ENCODE measurements at regions not wholly inside any gene's neighbourhood (a gene's known extent, or its start where the extent isn't known, plus 50 kb on each side); places are given as distances from the start of the nearest gene placed in this dataset.

- no peak overlapping the region for H3K27ac ChIP-seq (ENCODE audit: low read depth in 1 of 2, low read length in 2 of 2)
- H3K9me3 ChIP-seq (ENCODE audit: control insufficient read depth, low read length), result no peaks in the 10 kb centered on the region
- H3K4me3 ChIP-seq (ENCODE audit: low read length in 2 of 2), result no peak overlapping the region
- no peaks in the 10 kb centered on the region for H3K27me3 ChIP-seq (ENCODE audit: control insufficient read depth in 1 of 2, insufficient read depth in 2 of 2, low read length in 1 of 2)
- intact Hi-C loops (cut with DNase I), result no loop called here
- H3K4me1 ChIP-seq (ENCODE audit: control insufficient read depth in 1 of 2, insufficient read depth in 2 of 2, low read length in 2 of 2), result no peaks in the 10 kb centered on the region
- ATAC-seq (ENCODE audit: low FRiP score) (no peak), DNase-seq (no peak)
- H3K36me3 ChIP-seq (ENCODE audit: control insufficient read depth in 1 of 2, insufficient read depth in 2 of 2, low read length in 1 of 2), result no peaks in the 10 kb centered on the region
- 82 to 87% methylated on average over 3 of the region's 3 CpGs for WGBS, 2 donors
Observed at GRCh38 chr7:13821152-13821787, 168.2 kb downstream of the ETV1 start.

- no peak for ATAC-seq (ENCODE audit: low FRiP score)
- no peaks in the 10 kb centered on the region for H3K4me1 ChIP-seq (ENCODE audit: control insufficient read depth in 1 of 2, insufficient read depth in 2 of 2, low read length in 2 of 2)
- intact Hi-C loops (cut with DNase I), result no loop called here
Observed at GRCh38 chr7:13822678-13823077, 166.8 kb downstream of the ETV1 start.

GRCh38 chr7:13826752-13827151, 162.7 kb downstream of the ETV1 start:
- no peaks in the 10 kb centered on the region for H3K4me1 ChIP-seq (ENCODE audit: control insufficient read depth in 1 of 2, insufficient read depth in 2 of 2, low read length in 2 of 2)
- H3K27me3 ChIP-seq (ENCODE audit: control insufficient read depth in 1 of 2, insufficient read depth in 2 of 2, low read length in 1 of 2), result no peaks in the 10 kb centered on the region
- H3K36me3 ChIP-seq (ENCODE audit: control insufficient read depth in 1 of 2, insufficient read depth in 2 of 2, low read length in 1 of 2), result no peaks in the 10 kb centered on the region
- intact Hi-C loops (cut with DNase I), result no loop called here
- no peak overlapping the region for H3K4me3 ChIP-seq (ENCODE audit: low read length in 2 of 2)
- H3K27ac ChIP-seq (ENCODE audit: low read depth in 1 of 2, low read length in 2 of 2), result no peak overlapping the region
- no peaks in the 10 kb centered on the region for H3K9me3 ChIP-seq (ENCODE audit: control insufficient read depth, low read length)
- no peak for DNase-seq
- ATAC-seq (ENCODE audit: low FRiP score), result no peak
- WGBS, 2 donors, result 46 to 52% methylated on average over 4 of the region's 4 CpGs

More at GRCh38 chr7:13822678-13823077, 166.8 kb downstream of the ETV1 start:
- Histone ChIP-seq H3K27me3 (ENCODE audit: control insufficient read depth in 1 of 2, insufficient read depth in 2 of 2, low read length in 1 of 2) (no peaks in the 10 kb centered on the region), H3K9me3 (ENCODE audit: control insufficient read depth, low read length) (no peaks in the 10 kb centered on the region), H3K27ac (ENCODE audit: low read depth in 1 of 2, low read length in 2 of 2) (no peak overlapping the region), H3K4me3 (ENCODE audit: low read length in 2 of 2) (no peak overlapping the region), H3K36me3 (ENCODE audit: control insufficient read depth in 1 of 2, insufficient read depth in 2 of 2, low read length in 1 of 2) (no peaks in the 10 kb centered on the region)
- 88 to 91% methylated on average over 3 of the region's 3 CpGs for WGBS, 2 donors
- no peak for DNase-seq

GRCh38 chr7:13827716-13828115, 161.8 kb downstream of the ETV1 start:
- intact Hi-C loops (cut with DNase I), result no loop called here
- WGBS, 2 donors, result 64 to 75% methylated on average over 5 of the region's 5 CpGs
- Histone ChIP-seq H3K27ac (ENCODE audit: low read depth in 1 of 2, low read length in 2 of 2) (no peak overlapping the region), H3K4me1 (ENCODE audit: control insufficient read depth in 1 of 2, insufficient read depth in 2 of 2, low read length in 2 of 2) (peaks cover 0 to 2% of the 10 kb centered on the region in 2 donors), H3K36me3 (ENCODE audit: control insufficient read depth in 1 of 2, insufficient read depth in 2 of 2, low read length in 1 of 2) (no peaks in the 10 kb centered on the region), H3K4me3 (ENCODE audit: low read length in 2 of 2) (no peak overlapping the region), H3K9me3 (ENCODE audit: control insufficient read depth, low read length) (no peaks in the 10 kb centered on the region), H3K27me3 (ENCODE audit: control insufficient read depth in 1 of 2, insufficient read depth in 2 of 2, low read length in 1 of 2) (no peaks in the 10 kb centered on the region)
- ATAC-seq (ENCODE audit: low FRiP score), result no peak
- no peak for DNase-seq

GRCh38 chr7:13829231-13829630, 160.2 kb downstream of the ETV1 start:
- DNase-seq (no peak), ATAC-seq (ENCODE audit: low FRiP score) (no peak)
- no peak overlapping the region for H3K4me3 ChIP-seq (ENCODE audit: low read length in 2 of 2)
- peaks cover 0 to 2% of the 10 kb centered on the region in 2 donors for H3K4me1 ChIP-seq (ENCODE audit: control insufficient read depth in 1 of 2, insufficient read depth in 2 of 2, low read length in 2 of 2)
- intact Hi-C loops (cut with DNase I), result no loop called here
- no peaks in the 10 kb centered on the region for H3K27me3 ChIP-seq (ENCODE audit: control insufficient read depth in 1 of 2, insufficient read depth in 2 of 2, low read length in 1 of 2)
- H3K9me3 ChIP-seq (ENCODE audit: control insufficient read depth, low read length), result no peaks in the 10 kb centered on the region
- WGBS, 2 donors, result 93 to 96% methylated on average over 2 of the region's 2 CpGs
- no peak overlapping the region for H3K27ac ChIP-seq (ENCODE audit: low read depth in 1 of 2, low read length in 2 of 2)
- H3K36me3 ChIP-seq (ENCODE audit: control insufficient read depth in 1 of 2, insufficient read depth in 2 of 2, low read length in 1 of 2), result no peaks in the 10 kb centered on the region

- 29 to 30% methylated on average over 6 of the region's 6 CpGs for WGBS, 2 donors
- intact Hi-C loops (cut with DNase I), result no loop called here
Observed at GRCh38 chr7:13829914-13830900, 159.3 kb downstream of the ETV1 start.

GRCh38 chr7:13832346-13832745, 157.1 kb downstream of the ETV1 start:
- peaks cover 0 to 2% of the 10 kb centered on the region in 2 donors for H3K4me1 ChIP-seq (ENCODE audit: control insufficient read depth in 1 of 2, insufficient read depth in 2 of 2, low read length in 2 of 2)
- H3K27me3 ChIP-seq (ENCODE audit: control insufficient read depth in 1 of 2, insufficient read depth in 2 of 2, low read length in 1 of 2), result no peaks in the 10 kb centered on the region
- no peaks in the 10 kb centered on the region for H3K9me3 ChIP-seq (ENCODE audit: control insufficient read depth, low read length)
- no peak for DNase-seq
- no peak overlapping the region for H3K27ac ChIP-seq (ENCODE audit: low read depth in 1 of 2, low read length in 2 of 2)
- no peak for ATAC-seq (ENCODE audit: low FRiP score)
- no peak overlapping the region for H3K4me3 ChIP-seq (ENCODE audit: low read length in 2 of 2)
- no peaks in the 10 kb centered on the region for H3K36me3 ChIP-seq (ENCODE audit: control insufficient read depth in 1 of 2, insufficient read depth in 2 of 2, low read length in 1 of 2)
- intact Hi-C loops (cut with DNase I), result no loop called here

More at GRCh38 chr7:13829914-13830900, 159.3 kb downstream of the ETV1 start:
- Histone ChIP-seq H3K36me3 (ENCODE audit: control insufficient read depth in 1 of 2, insufficient read depth in 2 of 2, low read length in 1 of 2) (no peaks in the 10 kb centered on the region), H3K4me3 (ENCODE audit: low read length in 2 of 2) (no peak overlapping the region), H3K27ac (ENCODE audit: low read depth in 1 of 2, low read length in 2 of 2) (no peak overlapping the region), H3K27me3 (ENCODE audit: control insufficient read depth in 1 of 2, insufficient read depth in 2 of 2, low read length in 1 of 2) (no peaks in the 10 kb centered on the region), H3K9me3 (ENCODE audit: control insufficient read depth, low read length) (no peaks in the 10 kb centered on the region), H3K4me1 (ENCODE audit: control insufficient read depth in 1 of 2, insufficient read depth in 2 of 2, low read length in 2 of 2) (peaks cover 0 to 2% of the 10 kb centered on the region in 2 donors)
- no peak for ATAC-seq (ENCODE audit: low FRiP score)
- DNase-seq, result no peak

GRCh38 chr7:13834328-13834761, 155.1 kb downstream of the ETV1 start:
- Histone ChIP-seq H3K36me3 (ENCODE audit: control insufficient read depth in 1 of 2, insufficient read depth in 2 of 2, low read length in 1 of 2) (no peaks in the 10 kb centered on the region), H3K27ac (ENCODE audit: low read depth in 1 of 2, low read length in 2 of 2) (no peak overlapping the region), H3K4me1 (ENCODE audit: control insufficient read depth in 1 of 2, insufficient read depth in 2 of 2, low read length in 2 of 2) (peaks cover 0 to 2% of the 10 kb centered on the region in 2 donors), H3K27me3 (ENCODE audit: control insufficient read depth in 1 of 2, insufficient read depth in 2 of 2, low read length in 1 of 2) (no peaks in the 10 kb centered on the region), H3K4me3 (ENCODE audit: low read length in 2 of 2) (no peak overlapping the region), H3K9me3 (ENCODE audit: control insufficient read depth, low read length) (no peaks in the 10 kb centered on the region)
- DNase-seq, result no peak
- WGBS, 2 donors, result 27 to 32% methylated on average over 6 of the region's 6 CpGs
- no peak for ATAC-seq (ENCODE audit: low FRiP score)
- intact Hi-C loops (cut with DNase I), result no loop called here
